HEK293 (cell line): ENCODE measurements at regions not wholly inside any gene's neighbourhood (a gene's known extent, or its start where the extent isn't known, plus 50 kb on each side); places are given as distances from the start of the nearest gene placed in this dataset.
A peak's percentile ranks its signal among the peaks of the same experiment; 100 is the strongest.

Experiments used
- BCL11A ChIP-seq: fragments of 450-650 bp; formaldehyde crosslinking; IDR thresholded peaks from 2 replicates; pipeline ENCODE4 v1.5.1; 2016; ENCODE audit warnings: low read depth, missing biosample characterization, missing genetic modification characterization
- HOXD13 ChIP-seq: sonication (generic); formaldehyde crosslinking; IDR thresholded peaks from 2 replicates; pipeline ENCODE4 v1.8.0; 2022; ENCODE audit warnings: missing genetic modification reagents, borderline replicate concordance
- KLF10 ChIP-seq: fragments of 450-650 bp; IDR thresholded peaks from 2 replicates; pipeline ENCODE4 v1.5.1; 2018; ENCODE audit warnings: missing biosample characterization, mild to moderate bottlenecking, missing genetic modification characterization
- KLF16 ChIP-seq: fragments of 450-650 bp; formaldehyde crosslinking; IDR thresholded peaks from 2 replicates; pipeline ENCODE4 v1.5.1; 2017; ENCODE audit warnings: missing biosample characterization, missing genetic modification characterization
- MYNN ChIP-seq: fragments of 450-650 bp; formaldehyde crosslinking; IDR thresholded peaks from 2 replicates; pipeline ENCODE4 v1.5.1; 2016; ENCODE audit warnings: missing biosample characterization, missing genetic modification characterization, borderline replicate concordance
- OVOL3 ChIP-seq: fragments of 450-650 bp; formaldehyde crosslinking; IDR thresholded peaks from 2 replicates; pipeline ENCODE4 v1.5.1; 2016; ENCODE audit warnings: missing biosample characterization, missing genetic modification characterization
- REPIN1 ChIP-seq: fragments of 450-650 bp; formaldehyde crosslinking; IDR thresholded peaks from 2 replicates; pipeline ENCODE4 v1.5.1; 2017; ENCODE audit warnings: missing biosample characterization, missing genetic modification characterization, low read depth
- TRIM28 ChIP-seq: IDR thresholded peaks from 2 replicates; pipeline ENCODE4 v1.6.1; 2011; ENCODE audit warnings: low read length, control low read depth, borderline replicate concordance
- WT1 ChIP-seq: fragments of 450-650 bp; formaldehyde crosslinking; IDR thresholded peaks from 2 replicates; pipeline ENCODE4 v1.5.1; 2016; ENCODE audit warnings: missing biosample characterization, missing genetic modification characterization
- ZBTB1 ChIP-seq: fragments of 450-650 bp; formaldehyde crosslinking; IDR thresholded peaks from 2 replicates; pipeline ENCODE4 v1.5.1; 2016; ENCODE audit warnings: missing biosample characterization, missing genetic modification characterization
- ZBTB8A ChIP-seq: fragments of 450-650 bp; formaldehyde crosslinking; IDR thresholded peaks from 2 replicates; pipeline ENCODE4 v1.5.1; 2016; ENCODE audit warnings: missing biosample characterization, missing genetic modification characterization
- ZIC2 ChIP-seq: fragments of 450-650 bp; formaldehyde crosslinking; IDR thresholded peaks from 2 replicates; pipeline ENCODE4 v1.5.1; 2016; ENCODE audit warnings: missing biosample characterization, missing genetic modification characterization
- ZNF140 ChIP-seq: fragments of 450-650 bp; formaldehyde crosslinking; IDR thresholded peaks from 2 replicates; pipeline ENCODE4 v1.5.1; 2016; ENCODE audit warnings: missing biosample characterization, missing genetic modification characterization
- ZNF214 ChIP-seq: fragments of 450-650 bp; formaldehyde crosslinking; IDR thresholded peaks from 2 replicates; pipeline ENCODE4 v1.5.1; 2017; ENCODE audit warnings: missing biosample characterization, mild to moderate bottlenecking, missing genetic modification characterization, borderline replicate concordance
- ZNF24 ChIP-seq: fragments of 450-650 bp; formaldehyde crosslinking; IDR thresholded peaks from 2 replicates; pipeline ENCODE4 v1.5.1; 2016; ENCODE audit warnings: missing biosample characterization, missing genetic modification characterization
- ZNF341 ChIP-seq: fragments of 450-650 bp; formaldehyde crosslinking; IDR thresholded peaks from 2 replicates; pipeline ENCODE4; 2016; ENCODE audit warnings: low read depth, missing biosample characterization, missing genetic modification characterization
- ZNF391 ChIP-seq: fragments of 450-650 bp; formaldehyde crosslinking; IDR thresholded peaks from 2 replicates; pipeline ENCODE4 v1.5.1; 2016; ENCODE audit warnings: low read depth, missing biosample characterization, missing genetic modification characterization, borderline replicate concordance
- ZNF416 ChIP-seq: fragments of 450-650 bp; formaldehyde crosslinking; IDR thresholded peaks from 2 replicates; pipeline ENCODE4 v1.5.1; 2016; ENCODE audit warnings: missing biosample characterization, missing genetic modification characterization
- ZNF514 ChIP-seq: fragments of 450-650 bp; formaldehyde crosslinking; IDR thresholded peaks from 2 replicates; pipeline ENCODE4 v1.5.1; 2016; ENCODE audit warnings: missing biosample characterization, missing genetic modification characterization
- ZNF561 ChIP-seq: fragments of 450-650 bp; IDR thresholded peaks from 2 replicates; pipeline ENCODE4 v1.5.1; 2018; ENCODE audit warnings: missing biosample characterization, missing genetic modification characterization, borderline replicate concordance
- ZNF76 ChIP-seq: fragments of 450-650 bp; formaldehyde crosslinking; IDR thresholded peaks from 2 replicates; pipeline ENCODE4; 2016; ENCODE audit warnings: low read depth, missing biosample characterization, missing genetic modification characterization, borderline replicate concordance
- ZSCAN30 ChIP-seq: fragments of 450-650 bp; IDR thresholded peaks from 2 replicates; pipeline ENCODE4 v1.5.1; 2018; ENCODE audit warnings: missing biosample characterization, mild to moderate bottlenecking, missing genetic modification characterization, moderate library complexity
- TF ChIP-seq, protein P1 (sequence below): sonication (generic); formaldehyde crosslinking; IDR thresholded peaks from 2 replicates; pipeline ENCODE4 v1.8.1; 2022; ENCODE audit warnings: mild to moderate bottlenecking, moderate library complexity, missing genetic modification reagents
- TF ChIP-seq, protein P2 (sequence below): fragments of 450-650 bp; formaldehyde crosslinking; IDR thresholded peaks from 2 replicates; pipeline ENCODE4 v1.5.1; 2016; ENCODE audit warnings: missing biosample characterization, missing genetic modification characterization
- TF ChIP-seq, protein P3 (sequence below): fragments of 450-650 bp; formaldehyde crosslinking; IDR thresholded peaks from 2 replicates; pipeline ENCODE4 v1.5.1; 2017; ENCODE audit warnings: missing biosample characterization, missing genetic modification characterization
- TF ChIP-seq, protein P4 (sequence below): fragments of 450-650 bp; formaldehyde crosslinking; IDR thresholded peaks from 2 replicates; pipeline ENCODE4 v1.5.1; 2016; ENCODE audit warnings: missing biosample characterization, missing genetic modification characterization, borderline replicate concordance
- TF ChIP-seq, protein P5 (sequence below): fragments of 450-650 bp; formaldehyde crosslinking; IDR thresholded peaks from 2 replicates; pipeline ENCODE4 v1.5.1; 2016; ENCODE audit warnings: missing biosample characterization, missing genetic modification characterization
- TF ChIP-seq, protein P6 (sequence below): fragments of 450-650 bp; formaldehyde crosslinking; IDR thresholded peaks from 2 replicates; pipeline ENCODE4 v1.5.1; 2016; ENCODE audit warnings: missing biosample characterization, missing genetic modification characterization

DNA sequence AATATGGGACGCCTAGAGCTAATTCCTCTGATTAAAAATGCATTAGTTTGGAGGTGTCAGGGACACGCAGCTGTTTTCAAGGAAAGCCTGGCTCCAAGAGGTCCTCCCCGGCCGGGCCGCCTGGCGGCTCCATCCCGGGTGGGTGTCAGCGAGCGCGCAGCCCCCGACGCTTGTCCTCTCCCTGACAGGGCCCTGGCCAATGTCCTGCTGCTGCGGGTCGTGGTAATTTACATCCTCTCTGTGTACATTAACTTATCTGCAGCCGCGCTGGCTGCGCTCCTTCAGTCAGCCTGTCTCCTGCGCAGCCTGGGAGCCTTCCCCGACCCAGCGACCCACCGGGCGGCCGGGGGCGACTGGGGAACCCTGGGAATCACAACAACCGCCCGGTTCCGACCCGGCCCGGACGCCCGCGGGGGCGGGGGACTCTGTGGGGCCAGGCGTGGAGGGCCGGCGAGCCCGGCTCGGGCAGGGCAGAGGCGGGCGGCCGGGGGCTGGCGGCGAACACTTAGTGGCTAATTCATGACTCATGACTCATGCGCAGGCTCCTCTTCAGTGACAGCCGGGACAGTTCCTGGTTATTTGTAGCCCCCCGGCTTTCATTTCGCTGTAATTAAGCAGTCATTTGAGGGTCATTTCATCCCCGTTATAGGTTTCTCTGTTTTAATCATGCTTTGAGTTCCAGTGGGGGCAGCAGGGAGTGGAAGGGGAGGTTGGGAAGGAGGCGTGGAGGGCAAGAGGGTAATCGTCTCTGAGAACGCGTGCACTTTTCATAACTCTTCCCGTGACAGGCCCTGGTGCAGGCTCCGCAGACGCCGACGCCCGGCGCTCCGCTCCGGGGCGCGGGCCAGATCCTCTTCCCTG, 141.9 kb upstream of the CTAGE1 start (continued):
- TF ChIP-seq, protein P1, sequence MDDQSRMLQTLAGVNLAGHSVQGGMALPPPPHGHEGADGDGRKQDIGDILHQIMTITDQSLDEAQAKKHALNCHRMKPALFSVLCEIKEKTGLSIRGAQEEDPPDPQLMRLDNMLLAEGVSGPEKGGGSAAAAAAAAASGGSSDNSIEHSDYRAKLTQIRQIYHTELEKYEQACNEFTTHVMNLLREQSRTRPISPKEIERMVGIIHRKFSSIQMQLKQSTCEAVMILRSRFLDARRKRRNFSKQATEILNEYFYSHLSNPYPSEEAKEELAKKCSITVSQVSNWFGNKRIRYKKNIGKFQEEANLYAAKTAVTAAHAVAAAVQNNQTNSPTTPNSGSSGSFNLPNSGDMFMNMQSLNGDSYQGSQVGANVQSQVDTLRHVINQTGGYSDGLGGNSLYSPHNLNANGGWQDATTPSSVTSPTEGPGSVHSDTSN (CRISPR knock-in tag) = no peak
- 0 out of 2 replicates have a peak, but pooled peaks have one; percentile 5 for TF ChIP-seq ZNF561 (tag by site-specific recombination)
- peak; percentile 55; the same call in 1 of the 2 replicates for TF ChIP-seq HOXD13 (CRISPR knock-in tag)
- TF ChIP-seq ZNF341 (tag by site-specific recombination) = peak; percentile 27; the same call in 1 of the 2 replicates
- TF ChIP-seq ZSCAN30 = no peak; the same call in none of the 2 replicates
- TF ChIP-seq, protein P2, sequence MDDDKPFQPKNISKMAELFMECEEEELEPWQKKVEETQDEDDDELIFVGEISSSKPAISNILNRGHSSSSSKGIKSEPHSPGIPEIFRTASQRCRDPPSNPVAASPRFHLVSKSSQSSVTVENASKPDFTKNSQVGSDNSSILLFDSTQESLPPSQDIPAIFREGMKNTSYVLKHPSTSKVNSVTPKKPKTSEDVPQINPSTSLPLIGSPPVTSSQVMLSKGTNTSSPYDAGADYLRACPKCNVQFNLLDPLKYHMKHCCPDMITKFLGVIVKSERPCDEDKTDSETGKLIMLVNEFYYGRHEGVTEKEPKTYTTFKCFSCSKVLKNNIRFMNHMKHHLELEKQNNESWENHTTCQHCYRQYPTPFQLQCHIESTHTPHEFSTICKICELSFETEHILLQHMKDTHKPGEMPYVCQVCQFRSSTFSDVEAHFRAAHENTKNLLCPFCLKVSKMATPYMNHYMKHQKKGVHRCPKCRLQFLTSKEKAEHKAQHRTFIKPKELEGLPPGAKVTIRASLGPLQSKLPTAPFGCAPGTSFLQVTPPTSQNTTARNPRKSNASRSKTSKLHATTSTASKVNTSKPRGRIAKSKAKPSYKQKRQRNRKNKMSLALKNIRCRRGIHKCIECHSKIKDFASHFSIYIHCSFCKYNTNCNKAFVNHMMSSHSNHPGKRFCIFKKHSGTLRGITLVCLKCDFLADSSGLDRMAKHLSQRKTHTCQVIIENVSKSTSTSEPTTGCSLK = no peak
- peak; percentile 71; the same call in 1 of the 2 replicates for TF ChIP-seq ZNF76 (tag by site-specific recombination)
- TF ChIP-seq, protein P3, sequence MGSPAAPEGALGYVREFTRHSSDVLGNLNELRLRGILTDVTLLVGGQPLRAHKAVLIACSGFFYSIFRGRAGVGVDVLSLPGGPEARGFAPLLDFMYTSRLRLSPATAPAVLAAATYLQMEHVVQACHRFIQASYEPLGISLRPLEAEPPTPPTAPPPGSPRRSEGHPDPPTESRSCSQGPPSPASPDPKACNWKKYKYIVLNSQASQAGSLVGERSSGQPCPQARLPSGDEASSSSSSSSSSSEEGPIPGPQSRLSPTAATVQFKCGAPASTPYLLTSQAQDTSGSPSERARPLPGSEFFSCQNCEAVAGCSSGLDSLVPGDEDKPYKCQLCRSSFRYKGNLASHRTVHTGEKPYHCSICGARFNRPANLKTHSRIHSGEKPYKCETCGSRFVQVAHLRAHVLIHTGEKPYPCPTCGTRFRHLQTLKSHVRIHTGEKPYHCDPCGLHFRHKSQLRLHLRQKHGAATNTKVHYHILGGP = peak; percentile 57; the same call in 1 of the 2 replicates
- TF ChIP-seq KLF16 (tag by site-specific recombination) = peak; percentile 65
- TF ChIP-seq, protein P4, sequence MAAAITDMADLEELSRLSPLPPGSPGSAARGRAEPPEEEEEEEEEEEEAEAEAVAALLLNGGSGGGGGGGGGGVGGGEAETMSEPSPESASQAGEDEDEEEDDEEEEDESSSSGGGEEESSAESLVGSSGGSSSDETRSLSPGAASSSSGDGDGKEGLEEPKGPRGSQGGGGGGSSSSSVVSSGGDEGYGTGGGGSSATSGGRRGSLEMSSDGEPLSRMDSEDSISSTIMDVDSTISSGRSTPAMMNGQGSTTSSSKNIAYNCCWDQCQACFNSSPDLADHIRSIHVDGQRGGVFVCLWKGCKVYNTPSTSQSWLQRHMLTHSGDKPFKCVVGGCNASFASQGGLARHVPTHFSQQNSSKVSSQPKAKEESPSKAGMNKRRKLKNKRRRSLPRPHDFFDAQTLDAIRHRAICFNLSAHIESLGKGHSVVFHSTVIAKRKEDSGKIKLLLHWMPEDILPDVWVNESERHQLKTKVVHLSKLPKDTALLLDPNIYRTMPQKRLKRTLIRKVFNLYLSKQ (tag by site-specific recombination) = no peak
- TF ChIP-seq, protein P5, sequence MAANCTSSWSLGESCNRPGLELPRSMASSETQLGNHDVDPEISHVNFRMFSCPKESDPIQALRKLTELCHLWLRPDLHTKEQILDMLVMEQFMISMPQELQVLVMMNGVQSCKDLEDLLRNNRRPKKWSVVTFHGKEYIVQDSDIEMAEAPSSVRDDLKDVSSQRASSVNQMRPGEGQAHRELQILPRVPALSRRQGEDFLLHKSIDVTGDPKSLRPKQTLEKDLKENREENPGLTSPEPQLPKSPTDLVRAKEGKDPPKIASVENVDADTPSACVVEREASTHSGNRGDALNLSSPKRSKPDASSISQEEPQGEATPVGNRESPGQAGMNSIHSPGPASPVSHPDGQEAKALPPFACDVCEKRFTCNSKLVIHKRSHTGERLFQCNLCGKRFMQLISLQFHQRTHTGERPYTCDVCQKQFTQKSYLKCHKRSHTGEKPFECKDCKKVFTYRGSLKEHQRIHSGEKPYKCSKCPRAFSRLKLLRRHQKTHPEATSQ (tag by site-specific recombination) = no peak
- TF ChIP-seq, protein P6, sequence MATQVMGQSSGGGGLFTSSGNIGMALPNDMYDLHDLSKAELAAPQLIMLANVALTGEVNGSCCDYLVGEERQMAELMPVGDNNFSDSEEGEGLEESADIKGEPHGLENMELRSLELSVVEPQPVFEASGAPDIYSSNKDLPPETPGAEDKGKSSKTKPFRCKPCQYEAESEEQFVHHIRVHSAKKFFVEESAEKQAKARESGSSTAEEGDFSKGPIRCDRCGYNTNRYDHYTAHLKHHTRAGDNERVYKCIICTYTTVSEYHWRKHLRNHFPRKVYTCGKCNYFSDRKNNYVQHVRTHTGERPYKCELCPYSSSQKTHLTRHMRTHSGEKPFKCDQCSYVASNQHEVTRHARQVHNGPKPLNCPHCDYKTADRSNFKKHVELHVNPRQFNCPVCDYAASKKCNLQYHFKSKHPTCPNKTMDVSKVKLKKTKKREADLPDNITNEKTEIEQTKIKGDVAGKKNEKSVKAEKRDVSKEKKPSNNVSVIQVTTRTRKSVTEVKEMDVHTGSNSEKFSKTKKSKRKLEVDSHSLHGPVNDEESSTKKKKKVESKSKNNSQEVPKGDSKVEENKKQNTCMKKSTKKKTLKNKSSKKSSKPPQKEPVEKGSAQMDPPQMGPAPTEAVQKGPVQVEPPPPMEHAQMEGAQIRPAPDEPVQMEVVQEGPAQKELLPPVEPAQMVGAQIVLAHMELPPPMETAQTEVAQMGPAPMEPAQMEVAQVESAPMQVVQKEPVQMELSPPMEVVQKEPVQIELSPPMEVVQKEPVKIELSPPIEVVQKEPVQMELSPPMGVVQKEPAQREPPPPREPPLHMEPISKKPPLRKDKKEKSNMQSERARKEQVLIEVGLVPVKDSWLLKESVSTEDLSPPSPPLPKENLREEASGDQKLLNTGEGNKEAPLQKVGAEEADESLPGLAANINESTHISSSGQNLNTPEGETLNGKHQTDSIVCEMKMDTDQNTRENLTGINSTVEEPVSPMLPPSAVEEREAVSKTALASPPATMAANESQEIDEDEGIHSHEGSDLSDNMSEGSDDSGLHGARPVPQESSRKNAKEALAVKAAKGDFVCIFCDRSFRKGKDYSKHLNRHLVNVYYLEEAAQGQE (tag by site-specific recombination) = 0 out of 2 replicates have a peak, but pooled peaks have one; percentile 29
- TF ChIP-seq ZNF391 (tag by site-specific recombination) = peak; percentile 54; the same call in 1 of the 2 replicates
- TF ChIP-seq ZIC2 (tag by site-specific recombination) = peak; percentile 68
- TF ChIP-seq ZBTB1 = no peak
- no peak for TF ChIP-seq MYNN (tag by site-specific recombination)
- no peak for TF ChIP-seq ZNF514 (tag by site-specific recombination)
- TF ChIP-seq REPIN1 (tag by site-specific recombination) = no peak
- TF ChIP-seq BCL11A = no peak
- TF ChIP-seq OVOL3 = no peak
- TF ChIP-seq TRIM28 = no peak
- no peak for TF ChIP-seq ZNF214 (tag by site-specific recombination)
- no peak for TF ChIP-seq ZNF140 (tag by site-specific recombination)
- TF ChIP-seq ZNF416 (tag by site-specific recombination) = no peak
- TF ChIP-seq KLF10 (tag by site-specific recombination) = no peak
- TF ChIP-seq ZBTB8A = peak; percentile 46
- TF ChIP-seq WT1 (tag by site-specific recombination) = peak; percentile 82
- TF ChIP-seq ZNF24 (tag by site-specific recombination) = no peak
